ENCODE measurements at regions not wholly inside any gene's neighbourhood (a gene's known extent, or its start where the extent isn't known, plus 50 kb on each side); places are given as distances from the start of the nearest gene placed in this dataset.

DNA sequence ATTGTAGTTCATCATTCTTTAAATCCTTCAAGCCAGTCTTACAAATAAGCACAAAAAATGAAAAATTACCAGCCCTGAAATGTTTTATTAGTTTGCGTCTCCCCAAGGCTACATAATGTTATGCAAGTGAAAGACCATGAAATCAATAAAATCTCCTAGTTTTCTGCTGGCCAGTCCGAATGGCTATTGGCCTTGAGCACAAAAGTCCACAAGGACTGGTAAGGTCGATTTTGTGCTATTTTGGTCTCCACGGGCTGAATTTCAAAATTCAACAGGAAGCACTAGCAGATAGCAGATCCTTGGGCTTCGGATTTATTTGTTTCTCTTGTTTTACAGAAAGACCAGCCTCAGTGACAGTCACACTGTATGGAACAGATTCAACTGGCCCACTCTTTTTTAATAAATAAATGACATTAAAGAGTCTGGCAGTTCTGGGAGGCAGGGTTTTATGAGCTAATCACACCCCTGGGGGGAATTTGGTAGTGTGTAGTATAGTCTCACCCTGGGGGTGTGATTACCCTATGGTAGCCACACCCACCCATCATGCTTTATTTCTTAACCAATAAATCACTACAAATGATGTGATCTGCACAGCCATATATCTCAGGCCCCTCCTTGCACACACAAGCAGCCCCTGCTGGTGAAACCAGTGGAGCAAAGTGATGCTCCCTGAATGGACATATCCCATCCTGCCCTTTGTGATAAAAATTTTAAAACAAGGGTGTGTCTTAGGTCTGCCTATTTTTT lies 51.1 kb upstream of the TMEM33 start:
- no peak for DNase-seq

DNA sequence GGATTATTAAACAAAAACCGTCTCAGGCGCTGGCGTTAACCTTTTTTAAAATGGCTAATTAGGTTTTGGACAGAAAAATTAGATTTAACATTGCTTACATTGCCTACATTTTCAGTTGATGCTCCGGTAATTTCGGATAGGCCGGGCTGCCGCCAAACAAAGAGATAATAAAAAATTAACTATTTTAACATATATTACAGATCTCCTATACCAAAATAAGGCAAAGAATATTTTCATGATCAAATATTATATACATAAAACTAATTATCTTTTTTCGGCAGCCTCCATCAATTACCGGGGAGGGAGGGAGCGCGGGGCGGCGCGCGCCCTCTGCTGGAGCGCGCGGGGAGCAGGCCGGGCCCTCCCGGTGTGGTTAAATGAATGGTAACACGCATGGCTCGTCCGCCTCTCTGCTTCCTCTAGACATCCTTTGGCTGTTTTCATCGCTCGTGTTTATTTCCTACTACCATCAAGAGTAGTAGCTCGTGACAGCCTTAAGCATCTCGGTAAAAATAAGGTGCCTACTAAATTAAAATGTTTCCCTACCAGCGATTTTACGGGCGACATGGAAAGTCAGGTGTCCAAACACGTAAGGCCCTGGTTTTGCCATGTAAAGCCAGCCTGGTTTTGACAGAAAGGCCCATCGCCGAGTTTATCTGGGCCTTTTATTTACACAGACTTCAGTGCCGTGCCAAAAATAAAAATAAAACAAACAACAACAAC lies 52.4 kb upstream of the TMEM33 start:
- peak; percentile 61 for DNase-seq

GRCh38 chr4:41881981-41882624 lies 53.1 kb upstream of the TMEM33 start:
- DNase-seq, result no peak

- DNase-seq, result no peak
Observed at GRCh38 chr4:41880840-41881831, 54.1 kb upstream of the TMEM33 start.

DNA sequence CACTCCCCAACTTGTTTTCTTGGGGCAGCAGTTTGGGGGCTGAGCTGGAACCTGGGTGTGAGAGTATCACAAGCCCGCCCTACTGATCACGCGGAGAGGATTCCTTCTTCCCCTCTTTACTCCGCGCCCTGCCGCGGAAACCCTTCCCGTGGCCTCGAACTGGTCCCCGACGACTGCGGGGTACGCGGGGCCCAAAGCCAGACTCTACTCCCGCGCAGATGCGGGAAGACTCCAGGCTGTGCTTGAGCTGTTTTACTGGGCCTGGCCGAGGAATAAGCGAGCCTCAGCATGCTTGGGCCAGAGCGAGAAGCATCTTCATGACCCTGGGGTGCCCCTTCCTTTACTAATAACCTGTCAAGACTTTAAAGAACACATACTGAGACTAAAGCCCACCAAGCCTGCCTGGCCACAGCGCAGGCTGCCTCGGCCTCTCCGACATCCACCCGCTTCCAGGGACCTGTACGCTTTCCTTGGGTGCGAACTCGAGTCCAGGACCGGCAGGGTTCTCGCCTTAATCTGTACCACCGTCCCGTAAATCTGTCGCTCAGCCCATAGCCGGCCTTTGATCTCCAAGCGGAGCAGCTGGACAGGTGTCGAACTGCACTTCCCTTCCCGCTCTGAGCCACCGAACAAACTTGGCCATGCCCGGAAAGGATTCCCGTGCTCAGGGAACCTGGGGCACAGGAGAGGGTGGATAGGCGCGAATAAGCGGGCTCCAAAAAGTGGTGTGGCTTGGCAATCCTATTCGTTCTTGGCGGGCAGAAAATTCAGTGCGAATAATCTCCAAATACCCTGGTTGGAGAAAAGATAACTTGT lies 55.0 kb upstream of the TMEM33 start:
- no peak for DNase-seq

GRCh38 chr4:41879552-41879951 lies 55.7 kb upstream of the TMEM33 start:
- DNase-seq, result no peak

- DNase-seq, result no peak
Observed at GRCh38 chr4:41878991-41879491, 56.2 kb upstream of the TMEM33 start.

- no peak for DNase-seq
Observed at GRCh38 chr4:41878170-41878969, 56.9 kb upstream of the TMEM33 start.

DNA sequence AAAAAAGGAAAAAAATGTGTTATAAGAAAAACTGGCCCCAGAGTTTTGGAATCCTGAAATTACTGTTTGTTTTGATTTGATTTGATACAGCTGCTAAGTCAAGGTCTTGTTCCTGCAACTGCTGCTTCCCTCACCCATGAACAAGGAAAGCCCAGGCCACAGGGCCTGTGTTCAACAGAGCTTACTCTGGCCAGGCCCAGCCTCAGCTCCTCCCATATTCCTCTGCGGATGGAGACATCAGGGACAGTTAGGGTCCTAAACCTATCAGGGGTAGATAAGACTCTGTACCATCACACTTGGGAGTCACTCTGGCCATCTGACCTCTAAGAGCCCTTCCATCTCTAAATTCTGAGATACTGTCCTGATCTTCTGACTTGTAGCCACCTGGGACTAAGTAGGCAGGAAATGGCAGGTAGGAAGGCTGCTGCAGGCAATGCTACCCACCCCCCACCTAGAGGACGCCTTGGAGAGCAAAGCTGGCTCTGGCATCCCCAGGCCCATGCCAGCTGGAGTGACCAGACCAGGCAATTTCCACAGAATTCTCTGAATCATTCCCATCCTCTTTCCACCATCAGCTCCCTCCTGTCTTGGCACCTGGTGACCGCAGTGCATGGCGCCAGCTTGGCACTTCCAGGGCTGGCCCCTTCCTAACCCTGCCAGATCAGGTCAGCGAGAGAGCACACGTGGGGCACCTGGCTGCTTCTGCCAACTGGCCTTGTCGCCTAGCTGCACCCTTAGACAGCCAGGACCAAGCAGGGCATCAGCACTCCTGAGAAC lies 58.0 kb upstream of the TMEM33 start:
- no peak for DNase-seq

DNA sequence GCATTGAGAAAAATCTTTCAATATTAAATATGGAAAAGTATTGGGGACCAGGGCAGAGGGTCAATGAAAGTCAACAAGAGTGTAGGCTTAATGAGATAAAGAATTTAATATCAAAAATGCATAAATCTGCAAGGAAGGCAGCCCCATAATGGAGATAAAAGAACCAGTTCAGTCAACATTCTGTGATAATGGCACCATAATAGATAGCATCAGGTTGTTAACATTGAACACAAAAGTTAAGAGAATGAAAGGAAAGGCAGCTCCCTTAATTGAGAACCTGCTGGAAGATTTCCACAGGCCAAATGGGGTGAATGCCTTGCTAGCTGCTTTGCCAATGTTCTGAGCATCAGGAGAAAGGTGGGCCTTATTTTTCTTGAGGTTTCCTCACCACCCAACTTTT lies 60.4 kb upstream of the TMEM33 start:
- DNase-seq, result no peak

GRCh38 chr4:41874398-41874797 lies 60.8 kb upstream of the TMEM33 start:
- DNase-seq, result no peak

DNA sequence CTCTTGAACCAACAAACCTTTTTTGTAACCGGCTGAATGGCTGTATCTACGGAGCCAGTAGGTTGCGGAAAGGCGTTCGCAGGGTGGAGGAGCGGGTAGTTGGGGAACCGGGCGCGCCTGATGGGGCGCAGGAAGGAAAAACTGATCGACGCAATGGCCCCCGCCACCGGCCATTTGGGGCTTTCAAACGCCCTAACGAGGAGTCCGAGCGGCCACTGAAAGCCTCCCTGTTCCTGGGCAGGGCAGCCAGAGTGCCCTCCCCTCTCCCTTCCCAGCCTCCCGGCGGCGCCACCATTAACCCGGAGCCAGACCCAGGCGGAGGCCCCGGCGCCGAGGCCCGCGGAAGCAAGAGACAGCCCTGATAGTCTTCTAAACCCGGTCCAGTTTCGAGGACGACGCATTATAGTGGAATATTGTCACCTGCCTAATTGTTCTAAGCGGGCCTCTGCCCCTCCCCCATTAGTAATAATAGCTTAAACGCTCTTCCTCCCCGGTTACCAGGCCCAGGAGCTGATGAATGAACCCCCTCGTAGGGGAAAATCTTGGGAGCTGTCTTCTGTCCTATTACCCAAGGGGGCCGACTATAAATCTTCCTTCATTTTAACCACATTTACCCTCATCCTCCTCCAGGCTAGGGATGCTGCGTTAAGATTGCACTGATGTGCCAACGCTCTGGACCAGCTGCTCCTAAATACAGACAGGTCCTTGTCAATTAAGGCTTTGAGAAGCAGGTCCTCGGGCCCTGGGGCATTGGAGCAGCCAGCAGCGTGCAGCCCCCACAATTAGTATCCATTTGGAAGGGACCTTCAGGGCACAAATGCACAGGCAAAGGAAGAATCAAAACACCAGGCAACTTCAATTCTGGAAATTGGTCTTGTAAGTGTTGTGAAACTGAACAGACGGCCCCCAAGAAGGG lies 61.6 kb upstream of the TMEM33 start:
- no peak for DNase-seq

DNA sequence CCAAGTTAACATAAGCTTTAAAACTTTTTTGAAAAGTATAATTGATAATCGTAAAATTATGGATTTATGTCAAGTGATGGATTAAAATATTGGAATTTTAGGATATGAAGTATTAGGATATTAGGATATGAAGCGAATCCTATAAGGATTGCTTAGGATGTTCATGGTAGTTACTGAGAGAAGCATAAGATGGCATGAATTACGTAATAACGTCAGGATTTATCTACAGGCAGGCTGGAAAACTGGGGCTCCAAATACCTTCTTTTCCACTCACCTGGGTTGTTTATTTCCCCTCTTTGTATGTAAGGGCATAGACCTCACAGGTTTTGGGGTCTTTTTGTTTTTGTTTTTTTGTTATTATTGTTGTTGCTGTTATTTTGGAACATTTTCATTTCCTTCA lies 65.2 kb upstream of the TMEM33 start:
- no peak for DNase-seq

GRCh38 chr4:41866799-41867677 lies 68.2 kb upstream of the TMEM33 start:
- DNase-seq, result no peak

DNA sequence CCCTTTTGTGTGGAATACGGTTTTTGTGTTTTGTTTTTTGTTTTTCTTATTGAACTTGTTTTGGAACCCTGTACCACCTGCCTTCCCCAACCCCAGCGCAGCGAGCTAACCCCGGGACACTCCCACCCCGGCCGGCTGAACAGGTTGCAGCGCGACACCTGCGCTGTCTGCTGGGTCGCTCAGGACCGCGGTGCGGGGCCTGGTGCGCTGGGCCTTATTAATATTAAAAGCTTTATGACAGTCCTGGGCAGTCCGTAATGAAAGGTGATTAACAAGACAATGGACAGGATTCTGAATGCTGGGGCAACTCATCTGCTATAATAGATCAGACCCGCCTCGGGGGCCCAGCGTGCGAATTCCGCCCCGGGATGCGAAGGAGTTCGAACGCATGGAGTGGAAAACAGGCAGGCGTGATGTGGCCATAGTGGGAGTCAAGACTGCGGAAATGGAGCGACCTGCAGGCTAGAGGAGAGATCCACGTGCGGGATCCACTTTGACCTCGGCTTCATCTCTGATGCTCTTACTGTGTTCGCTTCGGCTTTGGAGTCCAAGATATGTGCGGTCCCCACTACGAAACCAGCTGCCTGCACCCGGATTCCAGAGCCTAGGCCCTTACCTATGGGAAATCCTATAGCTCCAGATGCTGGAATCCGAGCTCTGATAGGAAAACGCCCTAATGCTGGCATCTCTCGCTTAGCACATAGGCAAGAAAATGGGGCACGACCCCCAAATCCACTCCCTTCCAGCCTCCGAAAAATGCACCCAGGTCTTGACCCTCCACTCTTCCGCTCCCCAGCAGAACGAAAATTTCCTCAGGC lies 69.0 kb upstream of the TMEM33 start:
- DNase-seq, result no peak

GRCh38 chr4:41865306-41865980 lies 69.8 kb upstream of the TMEM33 start:
- no peak for DNase-seq

Data from activated CD4-positive, CD25-positive, alpha-beta regulatory T cell treated with anti-CD3 and anti-CD28 coated beads, Interleukin-2, amount 50 U/mL, for 72 hours (primary cell).